Neural cell (in vitro differentiated cells): ENCODE measurements at regions not wholly inside any gene's neighbourhood (a gene's known extent, or its start where the extent isn't known, plus 50 kb on each side); places are given as distances from the start of the nearest gene placed in this dataset.

Experiments
- H2AFZ ChIP-seq: fragments of 200-600, 300-800 bp; sonication (generic), shearing (Covaris generic); 2 replicates; pipeline ENCODE4 v1.6.0; 2014; ENCODE audit warnings: low read depth, mild to moderate bottlenecking, antibody characterized with exemption, low read length, moderate library complexity
- H3F3A ChIP-seq: fragments of 200-600 bp; shearing (Covaris generic); 2 replicates; pipeline ENCODE4 v1.6.1; 2016; ENCODE audit warnings: mild to moderate bottlenecking, moderate library complexity, mixed read lengths, antibody characterized with exemption, low read length; ENCODE audit not compliant: insufficient read depth, poor library complexity, severe bottlenecking
- H3K27ac ChIP-seq: fragments of 200-600, 300-800 bp; sonication (generic), shearing (Covaris generic); 2 replicates; pipeline ENCODE4 v1.5.1; 2014; ENCODE audit warnings: mild to moderate bottlenecking, low read length, moderate library complexity
- H3K27me3 ChIP-seq: fragments of 300-800, 200-600 bp; sonication (generic), shearing (Covaris generic); 2 replicates; pipeline ENCODE4 v1.6.0; 2014; ENCODE audit warnings: mild to moderate bottlenecking, low read depth, low read length, moderate library complexity; ENCODE audit not compliant: insufficient read depth
- H3K36me3 ChIP-seq: fragments of 300-800, 200-600 bp; sonication (generic), shearing (Covaris generic); 2 replicates; pipeline ENCODE4 v1.5.1; 2014; ENCODE audit warnings: mild to moderate bottlenecking, antibody characterized with exemption, low read length, moderate library complexity; ENCODE audit not compliant: insufficient read depth
- H3K4me2 ChIP-seq: fragments of 300-800, 200-600 bp; sonication (generic), shearing (Covaris generic); 2 replicates; pipeline ENCODE4 v1.6.0; 2014; ENCODE audit warnings: mild to moderate bottlenecking, low read length
- H3K4me3 ChIP-seq: fragments of 300-800, 200-600 bp; sonication (generic), shearing (Covaris generic); 2 replicates; pipeline ENCODE4 v1.5.1; 2014; ENCODE audit warnings: mild to moderate bottlenecking, low read length, moderate library complexity
- H3K79me2 ChIP-seq: fragments of 200-600 bp; shearing (Covaris generic); replicated peaks from 2 replicates; pipeline ENCODE4 v1.6.0; 2014; ENCODE audit warnings: mild to moderate bottlenecking, low read length, moderate library complexity; ENCODE audit not compliant: insufficient read depth
- H3K9ac ChIP-seq: fragments of 300-800, 200-600 bp; sonication (generic), shearing (Covaris generic); 2 replicates; pipeline ENCODE4 v1.6.1; 2016; ENCODE audit warnings: mild to moderate bottlenecking, low read length, mixed read lengths
- H3K9me2 ChIP-seq: fragments of 200-600 bp; shearing (Covaris generic); 2 replicates; pipeline ENCODE4 v1.6.1; 2016; ENCODE audit warnings: mild to moderate bottlenecking, low read length, mixed read lengths; ENCODE audit not compliant: insufficient read depth
- H3K9me3 ChIP-seq: fragments of 200-600, 300-800 bp; sonication (generic), shearing (Covaris generic); 2 replicates; pipeline ENCODE4 v1.6.1; 2016; ENCODE audit warnings: mild to moderate bottlenecking, mixed run types, low read length, moderate library complexity, mixed read lengths
- H4K20me1 ChIP-seq: fragments of 200-600 bp; shearing (Covaris generic); 2 replicates; pipeline ENCODE4 v1.6.1; 2016; ENCODE audit warnings: mild to moderate bottlenecking, mixed run types; ENCODE audit not compliant: insufficient read depth
- CTCF ChIP-seq: fragments of 450-650 bp; IDR thresholded peaks from 2 replicates; pipeline ENCODE4 v1.5.1; 2014; ENCODE audit warnings: antibody characterized with exemption, mild to moderate bottlenecking, moderate library complexity; ENCODE audit not compliant: poor library complexity, severe bottlenecking
- EP300 ChIP-seq: fragments of 450-650 bp; conservative IDR thresholded peaks from 2 replicates; pipeline ENCODE4 v1.6.1; 2014; ENCODE audit warnings: antibody characterized with exemption, mild to moderate bottlenecking, moderate library complexity; ENCODE audit not compliant: poor library complexity, severe bottlenecking
- EZH2 ChIP-seq: fragments of 200-600, 300-800 bp; shearing (Covaris generic), sonication (generic); IDR thresholded peaks from 2 replicates; pipeline ENCODE4 v1.6.1; 2014; ENCODE audit warnings: antibody characterized with exemption, low read length, borderline replicate concordance, mild to moderate bottlenecking; ENCODE audit not compliant: insufficient read depth, poor library complexity, severe bottlenecking
- MXI1 ChIP-seq: fragments of 450-650 bp; conservative IDR thresholded peaks from 2 replicates; pipeline ENCODE4 v1.6.1; 2014; ENCODE audit warnings: antibody characterized with exemption, mild to moderate bottlenecking; ENCODE audit not compliant: poor library complexity, severe bottlenecking
- POLR2AphosphoS5 ChIP-seq: IDR thresholded peaks from 2 replicates; pipeline ENCODE4 v1.6.1; 2012
- RAD21 ChIP-seq: fragments of 450-650 bp; conservative IDR thresholded peaks from 2 replicates; pipeline ENCODE4 v1.6.1; 2014; ENCODE audit warnings: antibody characterized with exemption, mild to moderate bottlenecking, moderate library complexity
- REST ChIP-seq: IDR thresholded peaks from 2 replicates; pipeline ENCODE4 v1.6.1; 2012; ENCODE audit warnings: borderline replicate concordance
- SMC3 ChIP-seq: fragments of 450-650 bp; conservative IDR thresholded peaks from 2 replicates; pipeline ENCODE4 v1.6.1; 2014; ENCODE audit warnings: antibody characterized with exemption, mild to moderate bottlenecking, moderate library complexity; ENCODE audit not compliant: poor library complexity
- TAF1 ChIP-seq: IDR thresholded peaks from 2 replicates; pipeline ENCODE4 v1.6.1; 2012; ENCODE audit warnings: low read depth

GRCh38 chr16:65413861-65414260, 292.0 kb upstream of the CDH11 start:
- no peaks in the 10 kb centered on the region for H3K27me3 ChIP-seq
- no peaks in the 10 kb centered on the region for H3K36me3 ChIP-seq
- no peak overlapping the region for H3K4me2 ChIP-seq
- no peak overlapping the region for H3K27ac ChIP-seq
- no peaks in the 10 kb centered on the region for H3K79me2 ChIP-seq
- H3K9me3 ChIP-seq = no peaks in the 10 kb centered on the region
- H3F3A ChIP-seq = no peaks in the 10 kb centered on the region
- no peaks in the 10 kb centered on the region for H4K20me1 ChIP-seq
- no peak overlapping the region for H3K9ac ChIP-seq
- H3K4me3 ChIP-seq = no peak overlapping the region
- no peak overlapping the region for H2AFZ ChIP-seq
- TF ChIP-seq SMC3 (no peak), REST (no peak), RAD21 (no peak), EZH2 (no peak), TAF1 (no peak), CTCF (no peak), EP300 (no peak)
- no peaks in the 10 kb centered on the region for H3K9me2 ChIP-seq

- H3K27ac ChIP-seq = no peak overlapping the region
- TF ChIP-seq CTCF = no peak
- TF ChIP-seq REST = no peak
- no peak for TF ChIP-seq EZH2
- no peak for TF ChIP-seq POLR2AphosphoS5
- TF ChIP-seq TAF1 = no peak
- TF ChIP-seq EP300 = no peak
- TF ChIP-seq RAD21 = no peak
- TF ChIP-seq MXI1 = no peak
- TF ChIP-seq SMC3 = no peak
- no peaks in the 10 kb centered on the region for H4K20me1 ChIP-seq
- H3K9ac ChIP-seq = no peak overlapping the region
- H3K9me3 ChIP-seq = no peaks in the 10 kb centered on the region
- no peaks in the 10 kb centered on the region for H3F3A ChIP-seq
- no peaks in the 10 kb centered on the region for H3K27me3 ChIP-seq
- no peaks in the 10 kb centered on the region for H3K36me3 ChIP-seq
- no peaks in the 10 kb centered on the region for H3K79me2 ChIP-seq
- no peaks in the 10 kb centered on the region for H3K9me2 ChIP-seq
- no peak overlapping the region for H3K4me3 ChIP-seq
- H3K4me2 ChIP-seq = no peak overlapping the region
- H2AFZ ChIP-seq = no peak overlapping the region
Observed at GRCh38 chr16:65410801-65411200, 288.9 kb upstream of the CDH11 start.
